IPS-NIHi7 (cell line): ENCODE measurements at regions not wholly inside any gene's neighbourhood (a gene's known extent, or its start where the extent isn't known, plus 50 kb on each side); places are given as distances from the start of the nearest gene placed in this dataset.

Experiments
- DNase-seq: peaks from one replicate; pipeline ENCODE4 v3.0.0; 2012; ENCODE audit warnings: mixed read lengths; ENCODE audit errors: extremely low spot score

GRCh38 chrX:110408949-110409588 lies 50.4 kb downstream of the RTL9 start:
- no peak for DNase-seq

GRCh38 chrX:110409925-110410324 lies 51.3 kb downstream of the RTL9 start:
- DNase-seq = no peak

GRCh38 chrX:110410603-110411002 lies 52.0 kb downstream of the RTL9 start:
- DNase-seq = no peak

- DNase-seq = peak; percentile 92
These were observed 54.5 kb downstream of the RTL9 start for GRCh38 chrX:110412971-110413726.

GRCh38 chrX:110413727-110414124 lies 55.1 kb downstream of the RTL9 start:
- DNase-seq = no peak

DNA sequence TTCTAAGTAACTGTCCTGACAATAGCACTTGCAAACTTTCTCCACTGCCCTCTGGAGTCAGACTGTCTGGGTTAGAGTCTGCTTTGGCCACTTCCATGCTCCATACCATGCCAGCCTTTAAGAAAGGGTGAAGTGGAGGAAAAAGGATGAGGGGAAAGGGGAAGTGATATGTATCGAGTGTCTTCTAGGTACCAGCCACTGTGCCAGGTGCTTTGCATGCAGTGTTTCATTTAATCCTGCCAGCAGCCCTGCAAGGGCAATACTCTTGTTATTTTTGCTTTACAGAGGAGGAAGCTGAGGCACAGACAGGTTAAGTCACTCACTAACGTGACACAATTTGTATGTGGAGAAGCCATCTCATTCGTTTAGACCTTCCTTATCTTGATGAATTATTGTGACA lies 55.6 kb downstream of the RTL9 start:
- no peak for DNase-seq

DNA sequence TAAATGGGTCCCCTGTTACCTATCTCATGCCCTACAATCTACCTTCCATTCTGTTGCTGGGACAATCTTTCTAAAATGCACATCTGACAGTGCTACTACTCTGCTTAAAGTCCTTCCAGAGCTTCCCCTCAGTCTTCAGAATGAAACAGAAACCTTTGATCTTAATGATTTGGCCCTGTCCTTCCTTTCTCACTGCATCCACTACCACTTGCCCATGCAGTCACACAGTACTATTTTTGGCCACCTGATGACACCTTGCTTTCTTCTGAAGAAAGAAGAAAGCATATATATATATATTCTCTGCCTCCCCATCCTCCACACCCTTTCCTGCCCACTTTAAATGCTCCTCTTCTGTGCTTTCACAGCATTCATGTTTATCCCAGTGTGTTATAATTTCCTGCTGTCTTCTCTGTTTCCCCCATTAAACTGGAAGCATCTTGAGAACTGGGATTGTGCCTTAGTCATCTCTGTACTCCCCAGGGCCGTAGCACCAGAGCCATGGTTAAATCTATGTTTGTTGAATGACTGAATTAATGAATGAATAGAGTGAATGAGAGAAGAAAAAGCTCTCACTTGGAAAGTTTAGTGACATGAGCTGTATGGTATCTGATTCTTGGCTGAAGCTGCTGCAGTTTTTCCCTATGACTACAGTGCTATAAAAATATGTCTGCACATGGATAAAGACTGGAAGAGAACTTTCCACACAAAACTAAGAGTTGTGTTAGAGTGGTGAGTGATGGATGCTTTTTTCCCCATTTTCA lies 56.2 kb downstream of the RTL9 start:
- no peak for DNase-seq

DNA sequence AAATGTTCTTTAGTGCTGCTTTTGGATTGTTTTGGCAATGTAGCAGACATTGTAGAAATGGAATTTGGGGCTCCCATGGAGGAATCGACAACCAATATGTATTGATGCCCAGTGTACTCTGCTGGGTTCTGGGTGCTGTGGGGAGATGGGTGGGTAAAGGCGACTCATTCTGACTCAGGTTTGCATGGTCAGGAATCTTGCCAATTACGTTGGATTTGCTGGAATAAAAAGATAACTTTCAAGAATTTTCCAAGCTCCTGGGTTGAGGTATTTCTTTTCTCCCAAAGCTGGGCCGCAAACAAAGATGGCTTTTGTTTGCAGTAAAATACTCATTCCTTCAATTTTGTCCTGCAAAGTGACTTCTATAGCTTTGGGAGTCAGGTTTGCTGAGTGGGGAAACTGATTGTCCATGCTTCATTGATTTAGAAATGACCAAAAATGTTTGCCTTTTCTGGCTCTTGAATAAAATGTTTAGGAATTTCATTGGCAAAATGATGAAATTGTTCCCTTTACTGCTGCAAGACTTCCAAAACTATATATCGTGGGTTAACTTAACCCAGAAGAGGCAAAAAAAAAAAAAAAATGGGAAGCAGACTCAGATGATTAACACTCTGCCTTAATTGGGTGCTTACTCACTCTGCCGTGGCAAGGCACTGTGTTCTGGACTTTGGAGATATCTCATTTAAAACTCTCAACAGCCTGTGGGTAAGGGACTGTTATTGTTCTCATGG lies 57.0 kb downstream of the RTL9 start:
- no peak for DNase-seq

DNA sequence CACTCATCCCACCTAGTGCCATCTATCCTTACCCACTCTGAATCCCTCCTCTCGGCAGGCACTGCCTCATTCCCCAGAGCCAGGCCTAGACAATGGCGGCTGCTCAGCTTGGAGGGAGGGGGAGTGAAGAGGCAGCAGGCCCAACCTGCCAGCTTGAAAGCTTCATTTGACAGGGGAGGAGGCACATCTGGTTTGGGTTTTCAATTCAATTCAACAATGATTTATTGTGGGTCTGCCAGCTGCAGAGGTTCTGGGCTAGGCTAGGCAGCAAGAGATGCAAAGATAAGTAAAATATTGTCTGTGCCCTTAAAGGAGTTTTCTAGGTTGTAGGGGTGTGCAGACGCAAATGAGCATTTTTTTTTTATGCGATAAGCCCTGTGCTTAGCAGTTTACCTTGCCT lies 58.5 kb downstream of the RTL9 start:
- no peak for DNase-seq

DNA sequence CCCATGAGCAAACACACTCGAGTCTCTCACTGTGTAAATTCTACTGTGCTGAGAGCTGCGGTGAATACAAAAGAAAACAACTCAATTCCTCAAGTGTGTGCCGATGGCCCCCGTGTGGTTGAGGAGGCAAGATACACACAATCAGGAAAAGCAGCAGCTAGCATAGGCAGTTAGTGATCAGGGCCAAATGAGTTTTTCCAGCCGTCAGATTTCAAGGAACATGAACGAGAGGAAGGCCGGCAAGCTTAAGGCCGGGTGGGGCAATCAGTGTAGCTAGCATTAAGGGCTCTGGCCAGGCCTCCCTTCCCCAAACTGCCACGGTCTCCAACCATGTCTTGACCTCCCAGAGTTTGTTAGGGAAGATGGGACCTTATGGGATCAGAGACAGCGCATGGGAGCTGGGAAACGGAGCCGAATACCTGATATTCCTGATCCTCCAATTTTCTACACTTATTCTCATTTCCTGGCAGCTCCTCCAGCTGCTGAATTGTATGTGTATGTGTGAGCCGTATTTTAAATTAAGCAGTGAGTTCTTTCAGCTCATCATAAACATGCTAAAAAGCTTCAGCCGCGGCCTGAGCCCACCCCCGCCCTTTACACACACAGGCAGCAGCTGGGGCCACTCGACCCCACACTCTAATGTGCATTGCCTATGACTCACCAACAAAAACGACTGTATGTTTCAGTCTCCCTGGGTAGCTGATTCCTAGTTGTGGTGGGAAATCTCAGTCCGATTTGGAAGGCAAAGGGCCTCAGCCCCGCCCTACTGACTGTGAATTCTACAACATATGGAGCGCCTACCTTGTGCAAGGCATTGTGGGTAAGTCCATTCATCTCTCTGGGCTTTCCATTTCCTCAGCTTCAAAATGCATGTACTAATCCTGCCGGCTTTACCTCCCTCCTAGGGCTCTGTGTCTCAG lies 59.9 kb downstream of the RTL9 start:
- peak; percentile 74 for DNase-seq

- no peak for DNase-seq
These were observed 60.9 kb downstream of the RTL9 start for GRCh38 chrX:110419512-110419911.

DNA sequence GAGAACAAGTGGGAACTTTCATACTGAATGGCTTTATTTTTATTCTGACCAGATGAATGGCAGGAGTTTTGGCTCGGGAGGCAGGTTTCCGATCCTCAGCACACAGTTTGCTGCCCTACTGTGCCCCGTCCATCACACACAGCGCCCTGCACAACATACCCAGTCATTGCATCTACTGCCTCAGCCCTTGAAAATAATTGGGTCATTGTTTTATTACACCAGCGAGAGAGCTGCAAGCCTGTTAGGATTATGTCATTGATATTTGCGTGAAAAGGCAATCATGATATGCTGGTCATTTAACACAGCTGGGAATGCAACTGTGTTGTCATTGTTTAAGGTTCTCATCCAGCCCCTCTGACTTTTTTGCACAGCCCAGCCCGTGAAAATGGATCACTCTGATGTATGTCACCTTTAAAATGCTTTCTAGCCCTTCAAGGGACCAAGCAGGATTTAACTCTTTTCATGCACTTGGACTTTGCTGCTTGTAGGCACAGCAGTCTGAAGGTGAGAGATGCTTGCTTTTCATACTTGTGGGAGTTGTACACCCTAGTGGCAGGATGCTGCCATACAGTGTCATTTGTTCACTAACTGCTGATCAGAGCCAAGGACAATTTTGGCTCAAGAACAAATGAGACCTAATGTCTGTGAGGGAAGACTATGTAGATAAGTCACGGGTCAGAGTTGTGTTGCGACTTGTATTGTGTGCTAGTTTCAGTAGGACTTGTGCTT lies 62.3 kb downstream of the RTL9 start:
- DNase-seq = no peak

- DNase-seq = no peak
These were observed 63.1 kb downstream of the RTL9 start for GRCh38 chrX:110421500-110422455.

DNA sequence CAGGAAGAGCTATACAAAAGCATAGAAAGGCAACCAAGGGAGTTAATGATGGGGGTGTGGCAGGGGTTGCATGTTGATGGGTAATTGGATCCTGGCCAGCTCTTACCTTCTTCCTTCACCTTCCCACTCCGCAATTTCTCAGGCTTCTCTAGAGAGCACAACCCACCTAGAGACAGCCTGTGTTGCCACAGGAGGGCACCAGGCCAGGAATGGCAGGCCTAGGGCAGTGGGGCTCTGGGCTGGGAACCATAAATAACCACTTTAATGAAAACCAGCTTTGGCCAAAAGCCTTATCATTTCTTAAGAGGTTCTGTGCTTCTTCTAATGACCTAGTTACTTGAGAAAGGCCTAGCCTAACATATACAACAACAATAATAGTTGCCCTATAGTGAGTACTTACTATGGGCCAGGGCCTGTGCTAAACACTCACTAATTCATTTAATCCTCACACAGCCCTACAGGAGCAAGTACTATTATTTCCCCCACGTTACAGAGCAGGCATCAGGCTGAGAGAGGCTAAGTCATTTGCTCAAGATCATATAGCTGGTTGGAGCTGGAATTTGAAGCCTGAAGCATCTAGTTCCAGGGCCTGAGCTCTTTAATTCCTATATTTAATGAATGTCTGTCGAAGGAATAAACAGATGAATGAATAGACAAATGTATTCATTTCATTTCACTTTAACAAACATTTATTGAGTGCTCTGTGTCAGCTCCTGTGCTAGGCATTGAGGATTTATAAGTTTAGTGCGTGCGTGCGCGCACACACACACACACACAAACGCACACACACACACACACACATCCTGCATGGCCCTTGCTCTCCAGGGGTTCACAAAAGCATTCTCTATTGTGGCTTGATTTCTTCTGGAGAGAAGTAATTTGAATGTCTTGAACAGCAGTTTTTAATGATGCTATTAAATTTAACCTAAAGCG lies 66.8 kb downstream of the RTL9 start:
- DNase-seq = no peak

GRCh38 chrX:110426155-110426504 lies 67.5 kb downstream of the RTL9 start:
- no peak for DNase-seq

DNA sequence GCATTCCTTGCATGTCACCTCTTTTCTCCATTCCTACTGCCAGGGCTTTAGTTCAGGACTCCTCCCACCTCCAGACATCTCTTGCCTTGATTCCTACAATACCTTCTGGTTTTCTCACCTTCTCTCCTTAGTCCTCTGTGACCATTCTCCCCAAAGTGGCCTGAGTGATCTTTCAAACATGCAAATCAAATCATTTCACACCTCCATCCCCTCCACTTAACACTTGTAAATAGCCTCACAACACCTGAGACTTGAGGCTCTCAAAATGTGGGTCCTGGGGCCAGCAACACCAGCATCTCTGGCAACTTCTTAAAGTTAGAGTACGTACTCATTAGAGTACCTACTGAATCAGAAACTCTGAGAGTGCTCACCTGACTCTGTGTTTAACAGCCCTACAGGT lies 68.4 kb downstream of the RTL9 start:
- DNase-seq = no peak

DNA sequence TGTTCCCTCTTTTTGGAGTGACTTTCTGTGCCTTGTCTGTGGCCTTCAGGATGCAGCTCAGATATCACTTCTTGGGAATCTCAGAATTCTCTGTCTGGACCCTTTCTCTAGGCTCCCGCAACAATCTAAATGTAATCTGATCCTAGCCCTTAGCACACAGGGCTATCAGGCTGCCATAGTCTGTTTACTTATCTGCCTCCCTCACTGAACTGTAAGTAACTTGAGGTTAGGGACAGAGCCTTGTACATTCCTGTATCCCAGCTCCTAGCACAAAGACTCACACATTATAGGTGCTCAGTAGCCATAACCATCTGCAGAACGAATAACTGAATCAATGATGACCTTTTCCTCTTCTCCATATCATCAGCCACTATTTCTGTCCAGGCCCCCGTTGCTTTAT lies 69.5 kb downstream of the RTL9 start:
- DNase-seq = no peak
